Muscle of leg (tissue), 3 donors: ENCODE measurements at regions not wholly inside any gene's neighbourhood (a gene's known extent, or its start where the extent isn't known, plus 50 kb on each side); places are given as distances from the start of the nearest gene placed in this dataset.
A peak's percentile ranks its signal among the peaks of the same experiment; 100 is the strongest.
"Not testable (repeated sequence)": the region's sequence is repeated elsewhere in the genome, so short reads cannot be mapped to it uniquely, and the experiment has no call there.

Experiments
- DNase-seq: peaks from one replicate; pipeline ENCODE4 v3.0.0; 2013
- H3K27ac ChIP-seq: one replicate; pipeline ENCODE4 v1.5.1; 2013; ENCODE audit warnings: mild to moderate bottlenecking, low read length, control low read depth
- H3K27me3 ChIP-seq: one replicate; pipeline ENCODE4 v1.6.1; 2013; ENCODE audit warnings: low read length; ENCODE audit not compliant: control insufficient read depth, insufficient read depth
- H3K36me3 ChIP-seq: one replicate; pipeline ENCODE4 v1.6.1; 2013; ENCODE audit warnings: low read length; ENCODE audit not compliant: control insufficient read depth, insufficient read depth
- H3K4me1 ChIP-seq: one replicate; pipeline ENCODE4 v1.6.1; 2013; ENCODE audit warnings: low read length; ENCODE audit not compliant: control insufficient read depth, insufficient read depth
- H3K4me3 ChIP-seq: one replicate; pipeline ENCODE4 v1.5.1; 2013; ENCODE audit warnings: low read length, control low read depth
- H3K9me3 ChIP-seq: replicated peaks from 2 replicates; pipeline ENCODE4 v1.6.1; 2013; ENCODE audit warnings: low read depth, low read length; ENCODE audit not compliant: control insufficient read depth
- WGBS: methylation state at CpG from one replicate; pipeline ENCODE4 v1.1.5; 2013; ENCODE audit warnings: missing lambda C conversion rate; ENCODE audit not compliant: insufficient coverage; 5-methylcytosine and 5-hydroxymethylcytosine counted together

DNA sequence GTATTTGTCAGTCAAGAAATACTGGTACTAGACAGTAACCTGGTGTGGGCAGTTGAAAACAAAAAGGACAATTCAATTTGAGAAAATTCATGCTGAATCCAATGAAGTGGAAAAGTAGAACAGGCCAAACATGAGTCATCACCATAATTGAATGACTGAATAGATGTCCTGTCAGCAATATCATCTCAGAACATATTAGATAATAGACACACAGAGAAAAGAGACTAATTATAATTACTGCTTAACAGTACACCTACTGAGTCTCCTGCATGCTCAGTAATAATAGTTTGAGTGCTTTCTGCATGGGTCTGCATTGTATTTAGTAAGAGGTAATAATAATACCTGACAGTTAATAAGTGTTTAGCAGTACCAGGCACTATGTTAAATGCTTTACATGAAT lies 138.6 kb upstream of the ZC3H15 start:
- no peaks in the 10 kb centered on the region for H3K36me3 ChIP-seq
- DNase-seq = peak; percentile 21
- no peaks in the 10 kb centered on the region for H3K27me3 ChIP-seq
- H3K4me3 ChIP-seq = no peak overlapping the region
- H3K27ac ChIP-seq = no peak overlapping the region
- H3K9me3 ChIP-seq = no peaks in the 10 kb centered on the region
- no peaks in the 10 kb centered on the region for H3K4me1 ChIP-seq

GRCh38 chr2:186348200-186348599 lies 137.9 kb upstream of the ZC3H15 start:
- Histone ChIP-seq H3K27ac (no peak overlapping the region), H3K4me1 (no peaks in the 10 kb centered on the region), H3K9me3 (peaks cover 1% of the 10 kb centered on the region), H3K27me3 (no peaks in the 10 kb centered on the region), H3K4me3 (no peak overlapping the region), H3K36me3 (no peaks in the 10 kb centered on the region)
- no CpG with 5 or more reads among the region's 1 CpG for WGBS
- DNase-seq = no peak

DNA sequence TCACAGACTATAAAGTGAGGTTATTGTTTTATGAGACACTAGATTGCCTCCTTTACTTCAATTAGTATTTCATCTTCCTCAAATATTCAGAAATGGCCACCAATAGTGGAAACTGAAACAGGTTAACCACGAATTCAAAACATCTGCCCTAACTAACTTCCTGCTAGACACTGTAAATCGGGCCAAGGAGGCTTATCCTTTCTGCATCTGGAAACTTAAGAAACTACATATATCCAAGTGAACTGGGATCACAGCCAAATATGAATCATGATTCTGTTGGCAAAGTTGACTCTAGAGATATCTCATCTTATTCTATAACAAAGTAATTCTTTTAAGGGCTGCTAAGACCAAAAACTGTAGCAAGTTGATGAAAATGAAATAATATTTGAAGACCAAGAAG lies 136.6 kb upstream of the ZC3H15 start:
- H3K4me1 ChIP-seq = no peaks in the 10 kb centered on the region
- peak; percentile 93 for DNase-seq
- H3K4me3 ChIP-seq = no peak overlapping the region
- H3K27ac ChIP-seq = no peak overlapping the region
- peaks cover 7% of the 10 kb centered on the region for H3K9me3 ChIP-seq
- no peaks in the 10 kb centered on the region for H3K27me3 ChIP-seq
- no peaks in the 10 kb centered on the region for H3K36me3 ChIP-seq
- no CpG with 5 or more reads among the region's 2 CpGs for WGBS

- not testable (repeated sequence) for H3K4me1 ChIP-seq, DNase-seq, H3K27ac ChIP-seq, H3K27me3 ChIP-seq, H3K9me3 ChIP-seq, H3K36me3 ChIP-seq, H3K4me3 ChIP-seq
- WGBS = no CpG with 5 or more reads among the region's 3 CpGs
Observed at GRCh38 chr2:186354160-186354559, 131.9 kb upstream of the ZC3H15 start.

GRCh38 chr2:186365406-186365805 lies 120.7 kb upstream of the ZC3H15 start:
- H3K4me1 ChIP-seq = no peaks in the 10 kb centered on the region
- H3K27me3 ChIP-seq = no peaks in the 10 kb centered on the region
- no peak overlapping the region for H3K4me3 ChIP-seq
- no CpG with 5 or more reads among the region's 1 CpG for WGBS
- no peaks in the 10 kb centered on the region for H3K9me3 ChIP-seq
- H3K27ac ChIP-seq = no peak overlapping the region
- no peak for DNase-seq
- H3K36me3 ChIP-seq = no peaks in the 10 kb centered on the region

- Histone ChIP-seq H3K27ac (no peak overlapping the region), H3K9me3 (peaks cover 13% of the 10 kb centered on the region), H3K4me1 (no peaks in the 10 kb centered on the region), H3K36me3 (no peaks in the 10 kb centered on the region), H3K4me3 (no peak overlapping the region), H3K27me3 (no peaks in the 10 kb centered on the region)
- DNase-seq = no peak
- no CpG with 5 or more reads among the region's 3 CpGs for whole genome bisulfite sequencing
Observed at GRCh38 chr2:186379052-186379451, 107.0 kb upstream of the ZC3H15 start.

GRCh38 chr2:186380805-186381204 lies 105.3 kb upstream of the ZC3H15 start:
- Histone ChIP-seq H3K27ac (no peak overlapping the region), H3K36me3 (no peaks in the 10 kb centered on the region), H3K4me1 (no peaks in the 10 kb centered on the region), H3K4me3 (no peak overlapping the region), H3K9me3 (peaks cover 6% of the 10 kb centered on the region), H3K27me3 (no peaks in the 10 kb centered on the region)
- no CpG with 5 or more reads among the region's 2 CpGs for WGBS
- DNase-seq = no peak

- no peak overlapping the region for H3K4me3 ChIP-seq
- no peak for DNase-seq
- 88% methylated on average over 11 of the region's 13 CpGs for WGBS
- no peaks in the 10 kb centered on the region for H3K36me3 ChIP-seq
- no peak overlapping the region for H3K27ac ChIP-seq
- H3K9me3 ChIP-seq = peaks cover 8% of the 10 kb centered on the region
- H3K27me3 ChIP-seq = no peaks in the 10 kb centered on the region
- no peaks in the 10 kb centered on the region for H3K4me1 ChIP-seq
Observed at GRCh38 chr2:186381573-186381972, 104.5 kb upstream of the ZC3H15 start.

GRCh38 chr2:186382932-186383331 lies 103.1 kb upstream of the ZC3H15 start:
- WGBS = no CpG with 5 or more reads among the region's 1 CpG
- Histone ChIP-seq H3K27me3 (no peaks in the 10 kb centered on the region), H3K36me3 (no peaks in the 10 kb centered on the region), H3K9me3 (peaks cover 11% of the 10 kb centered on the region), H3K4me3 (no peak overlapping the region), H3K4me1 (no peaks in the 10 kb centered on the region), H3K27ac (no peak overlapping the region)
- DNase-seq = no peak

DNA sequence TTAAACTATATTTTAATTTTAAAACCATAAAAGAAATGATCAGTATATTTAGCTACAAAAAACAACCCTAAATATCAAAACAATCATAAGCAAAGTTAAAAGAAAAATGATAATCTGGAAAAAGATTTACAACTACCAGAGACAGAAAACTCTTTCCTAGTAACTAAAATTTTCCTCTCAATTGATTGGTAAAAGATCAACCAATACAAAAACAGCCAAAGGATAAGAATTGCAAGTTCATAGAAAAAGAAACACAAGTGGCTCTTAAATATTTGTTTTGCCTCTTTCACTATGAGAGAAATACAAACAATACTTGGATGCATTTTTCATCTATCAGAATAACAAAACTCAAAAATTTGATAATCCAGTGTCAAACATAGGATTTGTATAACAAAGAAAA lies 101.8 kb upstream of the ZC3H15 start:
- Histone ChIP-seq H3K4me3 (no peak overlapping the region), H3K27me3 (no peaks in the 10 kb centered on the region), H3K27ac (no peak overlapping the region), H3K36me3 (no peaks in the 10 kb centered on the region), H3K4me1 (no peaks in the 10 kb centered on the region), H3K9me3 (peaks cover 11% of the 10 kb centered on the region)
- DNase-seq = no peak

DNA sequence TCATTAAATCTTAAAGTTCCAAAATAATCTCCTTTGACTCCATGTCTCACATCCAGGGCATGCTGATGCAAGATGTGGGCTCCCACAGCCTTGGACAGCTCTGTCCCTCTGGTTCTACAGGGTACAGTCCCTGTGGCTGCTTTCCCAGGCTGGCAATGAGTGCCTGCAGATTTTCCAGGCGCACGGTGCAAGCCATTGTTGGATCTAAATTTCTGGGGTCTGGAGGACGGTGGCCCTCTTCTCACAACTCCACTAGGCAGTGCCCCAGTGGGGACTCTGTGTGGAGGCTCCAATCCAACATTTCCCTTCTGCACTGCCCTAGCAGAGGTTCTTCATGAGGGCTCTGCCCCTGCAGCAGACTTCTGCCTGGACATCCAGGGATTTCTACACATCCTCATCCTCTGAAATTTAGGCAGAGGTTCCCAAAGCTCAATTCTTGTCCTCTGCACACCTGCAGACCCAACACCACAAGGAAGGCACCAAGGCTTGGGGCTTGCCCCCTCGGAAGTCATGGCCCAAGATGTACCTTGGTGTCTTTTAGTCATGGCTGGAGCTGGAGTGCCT lies 100.3 kb upstream of the ZC3H15 start:
- H3K27ac ChIP-seq, DNase-seq, H3K27me3 ChIP-seq, H3K4me1 ChIP-seq, H3K4me3 ChIP-seq, H3K36me3 ChIP-seq: not testable (repeated sequence)
- H3K9me3 ChIP-seq = peaks cover 16% of the 10 kb centered on the region
- 100% methylated on average over 3 of the region's 4 CpGs for WGBS
